ENCODE measurements at regions not wholly inside any gene's neighbourhood (a gene's known extent, or its start where the extent isn't known, plus 50 kb on each side); places are given as distances from the start of the nearest gene placed in this dataset.

GRCh38 chr13:76019421-76020044, 383.4 kb downstream of the LMO7 start:
- ATAC-seq (ENCODE audit: insufficient read depth, low FRiP score) (no peak), DNase-seq (no peak)
- Histone ChIP-seq H3K9me3 (ENCODE audit: control insufficient read depth in 4 of 4, insufficient read depth in 3 of 4, low read length in 3 of 4) (no peaks in the 10 kb centered on the region), H3K27me3 (ENCODE audit: control insufficient read depth in 3 of 3, insufficient read depth in 3 of 3, low read length in 2 of 3) (no peaks in the 10 kb centered on the region), H3K27ac (ENCODE audit: low read depth in 1 of 2, low read length in 1 of 2) (no peak overlapping the region), H3K4me1 (ENCODE audit: control insufficient read depth in 5 of 5, insufficient read depth in 5 of 5, low read length in 5 of 5) (peaks cover 0 to 10% (median 8%) of the 10 kb centered on the region in 5 donors), H3K4me3 (no peak overlapping the region), H3K36me3 (ENCODE audit: control insufficient read depth in 4 of 4, insufficient read depth in 4 of 4, low read length in 4 of 4) (no peaks in the 10 kb centered on the region), H3K9ac (ENCODE audit: insufficient read depth in 1 of 2, low read length in 2 of 2) (no peak overlapping the region)
- WGBS, 2 donors, result 89 to 90% methylated on average over 21 of the region's 21 CpGs
- no peak for TF ChIP-seq CTCF (IDR thresholded peaks at IDR 0.05; ENCODE audit: control extremely low read depth, extremely low read depth)

DNA sequence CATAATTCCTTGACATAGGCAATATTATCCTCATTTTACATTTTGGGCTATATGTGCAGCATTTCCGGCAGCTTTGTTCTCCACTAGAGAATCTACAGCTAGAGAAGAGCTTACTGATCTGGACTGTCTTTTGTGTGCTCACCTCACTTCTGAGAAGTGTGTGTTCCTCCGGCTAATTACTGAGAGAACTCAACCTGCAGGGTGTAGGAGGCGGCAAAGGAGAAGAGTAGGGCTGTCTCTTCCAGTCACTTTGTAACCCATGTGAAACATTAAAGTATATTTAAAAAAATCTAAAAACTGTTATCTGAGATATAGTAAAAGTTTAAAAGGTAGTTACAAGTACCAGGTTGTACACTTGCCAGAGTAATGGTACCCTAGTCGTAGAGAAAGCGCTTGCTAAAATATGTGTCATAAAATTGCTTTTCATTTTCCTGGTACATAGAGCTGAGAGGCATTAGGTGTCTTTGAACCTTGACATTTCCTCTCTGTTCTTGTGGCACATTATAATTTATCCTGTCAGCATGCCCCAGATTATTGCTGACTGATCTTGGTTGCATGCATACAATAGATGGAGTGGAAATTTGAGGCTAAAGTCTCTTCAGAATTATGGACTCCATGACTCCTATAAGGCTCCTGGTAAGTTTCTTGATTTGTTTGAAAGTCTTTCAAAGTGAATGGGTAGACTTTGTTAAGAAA, 381.9 kb downstream of the LMO7 start:
- Histone ChIP-seq H3K4me3 (no peak overlapping the region), H3K36me3 (ENCODE audit: control insufficient read depth in 4 of 4, insufficient read depth in 4 of 4, low read length in 4 of 4) (no peaks in the 10 kb centered on the region), H3K9ac (ENCODE audit: insufficient read depth in 1 of 2, low read length in 2 of 2) (no peak overlapping the region), H3K9me3 (ENCODE audit: control insufficient read depth in 4 of 4, insufficient read depth in 3 of 4, low read length in 3 of 4) (no peaks in the 10 kb centered on the region), H3K4me1 (ENCODE audit: control insufficient read depth in 5 of 5, insufficient read depth in 5 of 5, low read length in 5 of 5) (peaks cover 0 to 20% (median 11%) of the 10 kb centered on the region in 5 donors), H3K27ac (ENCODE audit: low read depth in 1 of 2, low read length in 1 of 2) (no peak overlapping the region), H3K27me3 (ENCODE audit: control insufficient read depth in 3 of 3, insufficient read depth in 3 of 3, low read length in 2 of 3) (no peaks in the 10 kb centered on the region)
- WGBS, 2 donors, result 93 to 94% methylated on average over 5 of the region's 5 CpGs
- no peak for ATAC-seq (ENCODE audit: insufficient read depth, low FRiP score)
- no peak for TF ChIP-seq CTCF (IDR thresholded peaks at IDR 0.05; ENCODE audit: control extremely low read depth, extremely low read depth)
- DNase-seq, result no peak

GRCh38 chr13:76016799-76017400, 380.8 kb downstream of the LMO7 start:
- no peak overlapping the region for H3K4me3 ChIP-seq
- no peaks in the 10 kb centered on the region for H3K9me3 ChIP-seq (ENCODE audit: control insufficient read depth in 4 of 4, insufficient read depth in 3 of 4, low read length in 3 of 4)
- H3K9ac ChIP-seq (ENCODE audit: insufficient read depth in 1 of 2, low read length in 2 of 2), result no peak overlapping the region
- TF ChIP-seq CTCF (IDR thresholded peaks at IDR 0.05; ENCODE audit: control extremely low read depth, extremely low read depth), result no peak
- H3K4me1 ChIP-seq (ENCODE audit: control insufficient read depth in 5 of 5, insufficient read depth in 5 of 5, low read length in 5 of 5), result peaks cover 1 to 20% (median 6%) of the 10 kb centered on the region in 5 donors
- 56 to 81% methylated on average over 3 of the region's 3 CpGs for WGBS, 2 donors
- no peak overlapping the region for H3K27ac ChIP-seq (ENCODE audit: low read depth in 1 of 2, low read length in 1 of 2)
- H3K27me3 ChIP-seq (ENCODE audit: control insufficient read depth in 3 of 3, insufficient read depth in 3 of 3, low read length in 2 of 3), result no peaks in the 10 kb centered on the region
- no peaks in the 10 kb centered on the region for H3K36me3 ChIP-seq (ENCODE audit: control insufficient read depth in 4 of 4, insufficient read depth in 4 of 4, low read length in 4 of 4)
- no peak for ATAC-seq (ENCODE audit: insufficient read depth, low FRiP score)
- no peak for DNase-seq

All from lung (tissue), 11 donors.